Activated CD8-positive, alpha-beta memory T cell treated with anti-CD3 and anti-CD28 coated beads for 36 hours (primary cell): ENCODE measurements at regions not wholly inside any gene's neighbourhood (a gene's known extent, or its start where the extent isn't known, plus 50 kb on each side); places are given as distances from the start of the nearest gene placed in this dataset.

Source experiments
- CTCF ChIA-PET: fragments of 350-600 bp; sonication (Branson Sonifier 250); formaldehyde crosslinking; loops from one replicate; lab custom pipeline; 2021; ENCODE audit warnings: antibody characterized with exemption; lab: Charles Lee
- POLR2A ChIA-PET: fragments of 350-600 bp; sonication (Branson Sonifier 250); formaldehyde crosslinking; loops from one replicate; lab custom pipeline; 2021; ENCODE audit warnings: antibody characterized with exemption; lab: Charles Lee

DNA sequence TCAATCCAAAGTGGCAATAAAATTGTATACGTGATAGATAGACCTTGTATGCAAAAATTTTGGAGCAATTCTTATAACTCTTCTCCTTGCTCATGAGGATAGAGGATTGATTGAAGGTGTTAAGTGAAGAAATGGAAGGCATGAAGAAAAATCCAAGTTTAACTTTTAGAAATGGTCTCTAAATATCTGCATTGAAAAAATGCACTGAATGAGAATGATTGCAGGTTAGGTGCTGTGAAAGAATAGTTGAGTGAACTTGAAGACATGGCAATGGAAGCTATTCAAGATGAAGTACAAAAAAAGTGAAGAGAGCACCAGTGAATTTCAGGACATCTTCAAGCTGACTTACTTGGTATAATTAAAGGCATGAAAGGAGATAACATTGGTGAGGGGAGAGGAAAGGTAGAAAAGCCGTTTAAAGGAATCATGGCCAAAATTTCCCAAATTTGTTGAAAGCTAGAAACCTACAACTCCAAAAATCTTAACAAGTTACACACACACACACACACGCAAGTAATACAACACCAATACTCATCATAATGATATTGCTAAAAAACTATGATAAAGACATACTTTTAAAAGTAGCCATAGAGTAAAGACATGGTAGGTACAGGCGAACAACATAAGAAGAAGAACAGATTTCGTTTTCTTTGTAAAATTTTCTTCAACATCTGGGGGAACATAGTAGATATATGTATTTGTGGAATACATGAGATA lies 96.3 kb downstream of the GGTLC2 start:
- CTCF ChIA-PET, result no interaction called here
- POLR2A ChIA-PET, result no interaction called here

- ChIA-PET CTCF (interaction anchor here (0.6 to 1.2 kb wide), 3 partner anchors 11 to 952 kb away, joined by 3 to 6 read pairs (median 3); no protein-coding TSS in a partner anchor), POLR2A (no interaction called here)
Observed at GRCh38 chr22:22741843-22742242, 97.4 kb downstream of the GGTLC2 start.

DNA sequence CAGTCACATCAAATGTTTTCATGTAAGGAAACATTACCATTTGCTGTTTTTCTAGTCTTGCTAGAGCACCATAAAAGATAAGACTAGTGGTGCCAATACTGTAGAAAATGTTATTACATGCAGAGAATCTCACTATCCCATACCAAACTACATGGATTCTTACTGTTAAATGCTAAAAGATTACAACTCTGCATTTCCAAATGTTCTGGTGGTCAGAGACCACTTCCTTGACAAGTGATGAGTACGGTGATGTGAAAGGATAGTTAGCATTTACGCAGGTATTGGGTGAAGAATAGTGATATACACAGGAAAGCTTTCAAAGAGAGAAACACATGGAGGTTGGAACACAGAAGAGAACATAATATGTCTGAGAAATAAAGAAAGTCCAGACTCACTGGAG lies 98.2 kb downstream of the GGTLC2 start:
- ChIA-PET CTCF (interaction anchor here (1.2 kb wide), 1 partner anchor 10 kb away, joined by 6 read pairs; no protein-coding TSS in a partner anchor), POLR2A (no interaction called here)

- ChIA-PET POLR2A (no interaction called here), CTCF (interaction anchor here (0.7 to 1.2 kb wide), 2 partner anchors 10 kb away, joined by 4 to 6 read pairs; no protein-coding TSS in a partner anchor)
Observed at GRCh38 chr22:22743128-22743760, 98.8 kb downstream of the GGTLC2 start.

DNA sequence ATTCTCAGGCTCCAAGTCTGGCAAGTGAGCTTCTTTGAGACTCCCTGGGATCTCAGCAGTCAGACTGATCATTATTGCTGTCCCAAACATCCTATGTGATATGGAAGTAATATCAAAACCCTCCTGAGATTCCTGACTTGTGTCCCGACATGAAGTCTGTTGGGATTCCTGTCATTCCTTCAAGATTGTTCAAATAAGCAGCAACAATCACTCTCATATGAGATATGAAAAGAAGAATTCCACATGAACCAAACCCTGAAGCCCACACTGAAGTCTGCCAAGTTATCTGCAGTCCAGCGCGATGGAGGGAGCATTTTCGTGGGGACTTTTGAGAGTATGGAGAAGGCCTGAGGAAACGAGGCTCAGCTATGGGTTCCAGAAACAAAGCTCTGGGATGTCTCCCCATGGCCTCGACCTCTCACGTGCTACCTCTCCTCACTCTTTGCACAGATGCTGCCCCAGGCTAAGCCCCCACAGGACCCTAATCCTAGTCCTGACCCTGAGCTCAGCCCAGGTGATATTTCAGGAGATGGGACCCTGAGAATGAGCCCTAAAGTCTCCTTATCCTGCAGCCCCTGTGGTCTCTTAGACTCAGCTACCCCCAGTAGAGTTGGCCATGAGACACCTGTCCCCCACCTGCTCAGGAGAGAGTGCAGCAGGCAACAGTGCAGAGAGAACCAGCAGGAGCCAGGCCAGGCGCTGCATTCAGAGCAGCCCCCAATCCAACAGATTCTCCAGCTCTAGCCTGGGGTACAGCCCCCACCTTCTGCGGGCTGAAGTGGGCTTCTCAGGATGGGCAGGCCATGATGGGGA lies 100.2 kb downstream of the GGTLC2 start:
- CTCF ChIA-PET, result interaction anchor here (1.9 to 3.3 kb wide), 3 partner anchors 9 to 211 kb away, joined by 5 to 13 read pairs (median 12); no protein-coding TSS in a partner anchor
- POLR2A ChIA-PET, result no interaction called here

DNA sequence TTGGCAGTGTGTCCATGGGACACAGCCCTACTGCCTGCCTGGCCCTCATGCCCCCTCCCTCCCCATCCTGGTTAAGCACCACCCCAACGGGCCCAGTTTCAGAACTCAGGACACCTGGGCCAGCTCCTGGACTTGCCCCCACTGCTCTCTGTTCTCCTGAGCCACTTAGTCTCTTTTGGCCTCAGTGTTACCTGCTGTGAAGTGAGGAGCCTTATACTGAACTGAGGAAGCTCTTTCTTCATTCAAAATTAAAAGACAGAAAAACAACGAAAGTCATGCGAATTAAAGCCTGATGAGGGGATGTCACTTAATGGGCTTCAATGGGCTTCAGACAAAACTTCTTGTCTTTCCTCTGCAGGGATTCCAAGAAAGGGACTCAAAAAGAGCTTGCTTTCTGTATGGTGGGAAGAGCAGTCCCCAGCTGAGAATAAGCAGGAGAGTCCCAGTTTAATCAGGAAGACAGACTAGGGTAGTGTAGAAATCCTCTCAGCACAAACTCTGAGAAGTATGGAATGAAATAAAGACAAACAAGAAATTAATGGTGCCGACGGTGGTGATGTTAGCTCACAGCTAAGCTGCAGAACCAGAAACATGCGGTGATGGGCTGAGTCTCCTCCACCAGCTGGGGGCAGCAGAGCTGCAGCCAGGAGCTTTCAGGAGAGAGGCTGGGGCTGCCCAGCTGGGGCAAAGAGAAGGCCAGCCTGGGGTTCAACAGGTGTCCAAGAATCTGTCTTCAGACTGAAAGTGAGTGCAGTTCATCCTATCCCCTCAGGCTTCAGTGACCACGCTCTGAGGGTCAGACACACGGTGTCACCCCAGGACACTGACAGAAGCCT lies 101.0 kb downstream of the GGTLC2 start:
- POLR2A ChIA-PET, result no interaction called here

GRCh38 chr22:22746061-22746962 lies 101.9 kb downstream of the GGTLC2 start:
- CTCF ChIA-PET, result interaction anchor here (0.9 to 3.3 kb wide), 9 partner anchors 8 to 210 kb away, joined by 3 to 14 read pairs (median 7); no protein-coding TSS in a partner anchor

More for the DNA sequence above, 101.0 kb downstream of the GGTLC2 start:
- CTCF ChIA-PET, result interaction anchor here (0.9 to 3.3 kb wide), 9 partner anchors 8 to 210 kb away, joined by 3 to 14 read pairs (median 7); no protein-coding TSS in a partner anchor

DNA sequence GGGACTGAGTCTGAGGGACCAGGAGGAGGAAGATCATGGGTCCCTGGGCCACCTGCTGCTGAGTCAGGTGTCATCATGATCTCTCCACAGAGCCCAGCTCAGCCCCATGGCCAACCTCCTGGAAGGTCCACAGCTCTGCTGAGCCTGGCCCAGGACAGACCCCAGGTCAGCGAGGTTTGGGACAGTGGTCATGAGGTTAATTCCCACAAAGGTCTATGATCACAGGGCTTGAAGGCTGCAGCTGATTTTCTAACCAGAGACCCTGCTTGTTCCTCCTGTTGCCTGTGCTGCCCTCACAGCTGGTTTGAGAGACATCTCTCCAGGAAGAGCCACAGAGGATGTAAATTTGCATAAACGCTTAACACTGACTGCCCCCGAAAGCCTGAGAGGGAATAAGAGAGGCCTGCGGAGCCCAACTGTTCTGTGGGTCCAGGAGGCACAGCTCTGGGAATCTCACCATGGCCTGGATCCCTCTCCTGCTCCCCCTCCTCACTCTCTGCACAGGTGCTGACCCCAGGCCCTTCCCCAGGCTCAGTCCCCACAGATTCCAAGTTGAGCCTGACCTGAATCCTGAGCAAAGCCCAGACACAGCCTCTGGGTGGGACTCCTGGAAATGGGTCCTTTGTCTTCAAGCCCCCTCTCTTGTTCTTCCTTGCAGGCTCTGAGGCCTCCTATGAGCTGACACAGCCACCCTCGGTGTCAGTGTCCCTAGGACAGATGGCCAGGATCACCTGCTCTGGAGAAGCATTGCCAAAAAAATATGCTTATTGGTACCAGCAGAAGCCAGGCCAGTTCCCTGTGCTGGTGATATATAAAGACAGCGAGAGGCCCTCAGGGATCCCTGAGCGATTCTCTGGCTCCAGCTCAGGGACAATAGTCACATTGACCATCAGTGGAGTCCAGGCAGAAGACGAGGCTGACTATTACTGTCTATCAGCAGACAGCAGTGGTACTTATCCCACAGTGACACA lies 102.8 kb downstream of the GGTLC2 start:
- ChIA-PET CTCF (interaction anchor here (0.5 to 3.3 kb wide), 5 partner anchors 37 to 209 kb away, joined by 3 to 14 read pairs (median 7); no protein-coding TSS in a partner anchor), POLR2A (no interaction called here)

More at GRCh38 chr22:22746061-22746962, 101.9 kb downstream of the GGTLC2 start:
- POLR2A ChIA-PET, result no interaction called here

DNA sequence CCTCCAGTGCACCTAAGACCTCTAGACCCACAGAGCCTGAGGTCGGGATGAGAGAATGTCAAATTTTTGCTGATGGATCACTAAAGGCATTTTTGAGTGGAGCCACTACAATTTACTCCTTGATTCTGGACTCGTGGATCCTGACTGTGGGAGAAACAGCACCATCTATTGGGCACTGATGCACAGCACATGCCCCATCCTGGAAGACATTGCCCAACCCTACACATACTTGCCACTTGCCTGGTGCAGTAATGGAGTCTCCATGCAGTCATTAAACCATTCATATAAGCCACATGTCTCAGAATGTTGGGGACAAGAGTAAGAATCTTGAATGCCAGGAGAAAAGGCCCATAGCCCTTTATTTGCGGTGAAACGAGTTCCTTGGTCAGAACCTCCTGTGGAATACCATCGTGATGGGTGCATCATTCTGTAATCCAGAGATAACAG lies 103.9 kb downstream of the GGTLC2 start:
- CTCF ChIA-PET, result interaction anchor here (1.5 kb wide), 1 partner anchor 62 kb away, joined by 5 read pairs; no protein-coding TSS in a partner anchor

GRCh38 chr22:22748756-22749155 lies 104.3 kb downstream of the GGTLC2 start:
- CTCF ChIA-PET, result interaction anchor here (1.5 to 2.1 kb wide), 2 partner anchors 21 to 61 kb away, joined by 5 to 8 read pairs; no protein-coding TSS in a partner anchor
- POLR2A ChIA-PET, result no interaction called here

More for the DNA sequence above, 103.9 kb downstream of the GGTLC2 start:
- POLR2A ChIA-PET, result no interaction called here

- CTCF ChIA-PET, result interaction anchor here (0.6 to 2.1 kb wide), 6 partner anchors 21 to 123 kb away, joined by 3 to 8 read pairs (median 3); no protein-coding TSS in a partner anchor
- POLR2A ChIA-PET, result no interaction called here
Observed at GRCh38 chr22:22749167-22749758, 104.8 kb downstream of the GGTLC2 start.

DNA sequence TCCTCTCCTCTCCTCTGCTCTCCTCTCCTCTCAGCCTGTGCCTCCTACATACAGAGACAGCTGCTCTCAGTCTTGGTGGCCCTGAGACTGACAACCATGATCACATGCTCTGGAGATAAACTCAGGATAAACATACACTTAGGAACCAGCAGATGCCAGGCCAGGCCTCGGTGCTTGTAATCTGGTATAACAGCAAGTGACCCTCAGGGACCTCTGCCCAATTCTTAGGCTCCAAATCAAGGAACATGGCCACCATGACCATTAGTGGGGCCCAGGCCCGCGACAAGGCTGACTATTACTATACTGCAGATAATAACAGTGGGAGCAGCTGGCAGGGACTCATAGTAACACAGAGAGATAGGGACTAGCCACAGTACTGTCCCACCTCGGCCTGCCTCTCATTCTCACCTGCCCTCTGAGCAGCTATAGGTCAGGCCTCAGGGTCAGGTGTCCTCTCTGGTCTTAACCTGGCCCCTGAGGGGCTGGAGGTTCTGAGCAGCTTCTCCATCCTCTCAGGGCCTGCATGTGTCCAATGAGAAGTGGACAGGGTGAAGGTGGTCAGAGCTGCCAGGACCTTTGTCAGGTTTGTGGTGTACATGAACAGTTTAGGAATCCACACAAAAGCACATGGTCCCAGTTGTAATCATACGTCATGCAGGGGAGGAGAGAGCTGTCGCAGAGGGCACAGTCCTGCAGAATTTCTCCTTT lies 106.1 kb downstream of the GGTLC2 start:
- ChIA-PET CTCF (interaction anchor here (1.2 to 5.0 kb wide), 5 partner anchors 19 to 122 kb away, joined by 3 to 32 read pairs (median 6); no protein-coding TSS in a partner anchor), POLR2A (no interaction called here)

DNA sequence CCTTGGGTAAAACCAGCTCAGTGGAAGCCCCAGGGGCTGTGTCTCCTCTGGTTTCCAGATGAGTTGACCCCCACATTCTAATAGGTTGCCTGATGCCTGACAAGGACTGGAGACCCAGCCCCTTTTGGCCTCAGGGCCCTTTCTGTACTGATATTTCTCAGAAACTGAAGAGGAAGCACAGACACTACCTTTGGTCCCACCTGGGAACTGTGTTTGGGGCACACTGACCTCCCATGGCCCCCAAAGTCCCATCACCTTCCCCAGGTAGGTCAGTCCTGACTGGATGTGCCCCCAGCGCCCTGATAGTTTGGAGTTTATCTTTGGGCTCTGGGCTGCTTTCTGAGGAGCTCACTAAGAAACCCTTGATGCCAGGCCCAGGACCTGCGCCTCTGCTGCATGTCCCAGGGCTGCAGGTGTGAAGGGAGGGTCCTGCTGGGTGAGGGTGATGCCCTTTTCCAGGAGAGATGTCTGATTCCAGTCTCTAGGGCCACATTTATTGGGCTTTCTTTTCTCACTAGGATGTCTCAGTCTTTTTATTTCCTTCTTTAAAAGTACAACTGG lies 106.7 kb downstream of the GGTLC2 start:
- ChIA-PET POLR2A (no interaction called here), CTCF (interaction anchor here (1.3 to 5.0 kb wide), 3 partner anchors 20 to 41 kb away, joined by 3 to 32 read pairs (median 6); no protein-coding TSS in a partner anchor)

DNA sequence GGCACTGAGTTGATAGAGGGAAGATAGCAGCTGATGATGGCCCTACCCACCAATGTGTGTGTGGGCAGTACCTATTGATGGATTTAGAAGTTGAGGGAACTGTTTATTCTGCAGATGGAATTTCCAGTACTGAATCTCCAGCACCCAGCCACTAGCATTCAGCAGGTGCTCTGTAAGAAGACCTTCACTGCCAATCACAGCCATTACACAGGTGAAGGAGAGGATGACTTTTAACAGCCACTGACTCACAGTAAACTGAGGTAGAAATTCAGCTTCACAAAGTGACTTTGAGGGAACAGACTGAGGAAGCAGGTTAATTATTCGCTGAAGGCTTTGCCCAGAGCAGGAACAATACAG lies 107.8 kb downstream of the GGTLC2 start:
- CTCF ChIA-PET, result interaction anchor here (1.3 to 5.0 kb wide), 7 partner anchors 10 to 205 kb away, joined by 3 to 32 read pairs (median 10); no protein-coding TSS in a partner anchor
- POLR2A ChIA-PET, result no interaction called here
